Stimulated activated CD4-positive, alpha-beta T cell treated with anti-CD3 and anti-CD28 coated beads, Interleukin-2, amount 100 ng/mL, for 4 hours (primary cell): ENCODE measurements at regions not wholly inside any gene's neighbourhood (a gene's known extent, or its start where the extent isn't known, plus 50 kb on each side); places are given as distances from the start of the nearest gene placed in this dataset.
"Not testable (repeated sequence)": the region's sequence is repeated elsewhere in the genome, so short reads cannot be mapped to it uniquely, and the experiment has no call there.

Source experiments
- DNase-seq: peaks from one replicate; pipeline ENCODE4 v3.0.0-alpha.2; 2020; ENCODE audit warnings: low read depth

DNA sequence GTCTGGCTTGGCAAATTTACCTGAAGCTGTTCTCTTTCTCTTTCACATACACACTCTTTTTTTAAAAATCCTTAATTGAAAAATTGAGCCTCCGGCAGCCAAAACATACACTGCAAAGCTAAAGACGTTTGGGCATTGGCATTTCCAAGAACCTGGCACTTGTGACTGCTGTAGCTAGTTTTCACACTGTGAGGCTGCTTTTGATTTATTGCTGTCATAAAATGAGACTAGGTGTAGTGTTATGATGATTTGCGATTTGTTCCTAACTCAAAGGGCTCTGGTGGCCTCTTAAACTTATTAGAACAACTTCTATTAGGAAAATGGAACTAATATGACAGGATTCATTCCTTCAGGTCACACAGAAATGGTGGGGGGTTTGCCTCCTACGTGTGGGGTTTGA, 377.1 kb upstream of the FAR2 start:
- DNase-seq: no peak

DNA sequence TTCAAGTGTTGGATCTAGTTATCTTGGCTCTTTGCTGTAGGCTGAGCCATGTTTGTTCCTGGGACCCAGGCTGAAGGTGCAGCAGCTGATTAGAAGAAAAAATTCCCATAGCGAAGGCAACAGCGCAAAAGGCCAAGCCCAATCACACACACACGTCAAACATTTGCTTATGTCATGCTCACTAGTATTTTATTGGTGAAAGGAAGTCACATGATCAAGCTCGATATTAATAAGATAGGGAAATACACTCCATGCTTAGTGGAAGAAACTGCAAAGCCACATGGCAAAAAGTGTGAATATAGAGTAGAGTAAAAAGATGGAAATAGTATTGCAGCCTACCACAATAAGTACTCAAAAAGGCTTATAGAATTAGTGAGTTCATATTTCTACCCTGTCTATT, 373.5 kb upstream of the FAR2 start:
- DNase-seq: no peak

- no peak for DNase-seq
Observed at GRCh38 chr12:28776220-28776619, 372.9 kb upstream of the FAR2 start.

- DNase-seq: no peak
Observed at GRCh38 chr12:28776913-28777422, 372.1 kb upstream of the FAR2 start.

DNA sequence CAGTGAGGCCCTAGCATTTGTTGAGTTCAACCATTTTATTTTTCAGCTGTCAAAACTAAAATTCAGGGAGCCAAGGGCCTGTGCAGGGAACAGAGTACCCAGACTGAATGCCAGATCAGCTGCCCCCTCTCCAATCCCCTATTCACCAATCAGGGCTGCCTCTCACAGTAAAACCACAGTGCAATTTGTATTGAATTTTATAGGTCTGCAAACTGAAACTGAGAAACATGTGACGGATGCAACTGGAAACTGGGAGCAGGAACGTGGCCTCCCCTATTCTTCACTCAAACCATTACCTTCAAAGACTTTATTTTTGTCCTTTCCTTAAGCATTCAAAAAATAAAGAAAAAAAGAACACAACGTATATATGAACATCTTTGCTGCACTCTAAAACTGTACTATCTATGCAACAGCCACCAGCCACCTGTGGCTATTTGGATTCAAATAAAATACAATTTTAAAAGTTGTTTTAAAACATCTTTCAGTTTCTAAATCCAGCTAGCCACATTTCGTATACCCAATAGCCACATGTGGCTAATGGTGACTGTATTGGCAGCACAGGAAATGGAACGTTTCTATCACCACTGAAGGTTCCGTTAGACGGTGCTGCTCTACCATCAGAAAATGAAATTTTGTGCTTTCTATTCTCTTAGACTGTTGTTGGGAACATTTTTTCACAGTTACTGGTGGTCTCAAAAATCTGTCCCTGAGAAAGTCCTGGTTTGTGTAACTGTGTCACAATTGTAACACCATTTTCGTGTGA, 371.3 kb upstream of the FAR2 start:
- no peak for DNase-seq

- DNase-seq: no peak
Observed at GRCh38 chr12:28780096-28780495, 369.0 kb upstream of the FAR2 start.

- DNase-seq: no peak
Observed at GRCh38 chr12:28780960-28781359, 368.1 kb upstream of the FAR2 start.

DNA sequence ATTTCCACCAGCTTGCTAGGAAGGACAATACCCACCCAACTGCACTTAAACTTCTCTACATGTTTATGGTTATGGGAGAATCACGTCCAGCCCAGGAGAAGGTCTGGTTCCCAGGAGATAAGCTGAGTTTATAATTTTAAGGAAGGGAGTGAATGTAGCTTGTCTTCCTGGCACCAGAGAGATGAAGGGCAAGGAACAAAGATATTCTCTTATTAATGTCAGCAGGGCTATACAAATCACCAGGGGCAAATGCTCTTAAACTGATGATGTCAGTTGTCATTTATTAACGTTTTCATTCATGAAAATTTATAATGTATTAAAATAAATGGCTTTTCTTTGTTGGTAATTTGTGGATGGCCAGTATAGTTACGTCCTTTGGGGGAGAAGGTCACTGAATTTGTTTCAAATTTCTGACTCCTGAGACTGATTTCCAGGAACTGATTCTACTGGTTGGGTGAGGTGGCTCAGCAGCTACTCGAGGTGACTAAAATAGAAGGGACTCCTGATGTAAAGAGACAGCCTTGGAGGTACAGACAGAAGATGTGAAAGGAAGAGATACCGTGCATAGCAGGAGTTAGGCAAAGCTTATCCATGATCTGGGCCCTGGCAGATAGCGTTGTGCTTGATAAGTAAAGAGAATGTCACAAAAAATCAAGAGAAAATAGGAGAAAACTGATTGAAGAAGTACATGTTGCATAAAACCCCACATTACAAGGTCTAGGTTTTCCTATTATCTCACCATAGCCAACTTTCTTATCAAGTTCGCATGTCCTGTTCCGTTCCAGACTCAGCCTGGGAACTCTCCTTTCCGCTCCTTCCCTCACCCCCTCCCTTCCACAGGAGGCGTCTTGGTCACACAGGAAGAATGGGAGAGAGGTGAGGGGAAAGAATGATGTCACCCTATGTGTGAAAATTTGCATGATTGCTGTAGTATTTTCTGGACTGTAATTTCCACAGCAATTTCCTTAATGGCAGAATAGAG, 367.1 kb upstream of the FAR2 start:
- DNase-seq: no peak

- DNase-seq: no peak
Observed at GRCh38 chr12:28782812-28783211, 366.3 kb upstream of the FAR2 start.

GRCh38 chr12:28787151-28787550, 361.9 kb upstream of the FAR2 start:
- DNase-seq: no peak

GRCh38 chr12:28788256-28788655, 360.8 kb upstream of the FAR2 start:
- DNase-seq: not testable (repeated sequence)

GRCh38 chr12:28793581-28794151, 355.4 kb upstream of the FAR2 start:
- no peak for DNase-seq

DNA sequence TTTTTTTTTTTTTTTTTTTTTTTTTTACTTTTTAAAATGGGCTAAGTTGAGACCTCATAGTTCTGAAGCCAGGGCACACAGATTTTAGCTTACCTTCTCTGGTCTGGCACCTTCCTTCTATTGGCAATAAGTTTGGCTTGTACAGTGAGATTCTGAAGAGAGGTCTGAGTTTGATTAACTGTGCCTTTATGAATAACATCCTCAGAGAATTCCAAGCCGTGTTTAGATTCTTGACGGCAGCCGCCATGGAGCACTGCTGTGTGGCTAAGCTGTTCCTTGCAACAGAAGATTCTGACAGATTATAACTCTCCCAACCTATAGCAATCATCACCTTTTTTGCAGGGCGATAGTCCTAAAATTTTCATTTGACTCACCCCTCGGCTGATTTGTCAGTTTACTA, 354.9 kb upstream of the FAR2 start:
- no peak for DNase-seq

DNA sequence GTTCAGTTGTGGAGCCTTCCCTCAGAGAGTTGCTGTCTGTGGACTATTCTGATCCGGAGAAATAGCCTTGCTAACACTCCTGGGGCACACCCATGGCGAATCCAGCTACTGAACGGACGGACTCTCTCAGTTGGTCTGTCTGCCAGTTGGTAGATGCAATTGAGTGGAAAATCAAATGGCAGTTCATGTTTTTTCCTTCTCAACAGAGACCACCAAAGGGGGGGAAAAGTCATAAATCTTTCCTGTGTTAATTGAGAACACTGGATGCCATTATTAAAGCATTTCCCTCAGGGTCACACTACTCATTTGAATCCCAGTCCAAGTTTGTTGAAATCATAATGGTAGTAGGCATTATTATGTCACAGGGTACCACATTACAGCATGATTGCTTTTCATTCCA, 354.3 kb upstream of the FAR2 start:
- no peak for DNase-seq

- DNase-seq: no peak
Observed at GRCh38 chr12:28795311-28795710, 353.8 kb upstream of the FAR2 start.

GRCh38 chr12:28799348-28799747, 349.7 kb upstream of the FAR2 start:
- no peak for DNase-seq

- DNase-seq: no peak
Observed at GRCh38 chr12:28800129-28800528, 348.9 kb upstream of the FAR2 start.

GRCh38 chr12:28802706-28803438, 346.2 kb upstream of the FAR2 start:
- DNase-seq: no peak

DNA sequence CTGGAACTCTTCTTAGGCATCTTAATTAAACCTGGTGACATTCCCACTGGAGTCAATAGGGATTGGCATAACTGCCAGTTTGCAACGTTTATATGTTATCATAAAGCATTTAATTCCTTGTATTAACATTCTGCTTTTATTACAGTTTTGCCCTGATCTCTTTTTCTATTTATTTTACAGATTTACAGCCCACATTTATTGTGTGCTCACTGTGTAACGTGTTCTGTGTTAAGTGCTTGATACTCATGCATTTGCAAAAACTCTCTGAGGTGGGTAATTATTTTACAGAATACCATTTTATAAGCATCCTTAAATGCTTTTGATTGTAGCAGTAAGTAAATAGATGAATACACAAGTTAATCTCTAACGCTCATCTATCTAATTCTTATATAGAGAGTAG, 341.5 kb upstream of the FAR2 start:
- no peak for DNase-seq

GRCh38 chr12:28811457-28811856, 337.6 kb upstream of the FAR2 start:
- DNase-seq: no peak

- DNase-seq: no peak
Observed at GRCh38 chr12:28814246-28814645, 334.8 kb upstream of the FAR2 start.

DNA sequence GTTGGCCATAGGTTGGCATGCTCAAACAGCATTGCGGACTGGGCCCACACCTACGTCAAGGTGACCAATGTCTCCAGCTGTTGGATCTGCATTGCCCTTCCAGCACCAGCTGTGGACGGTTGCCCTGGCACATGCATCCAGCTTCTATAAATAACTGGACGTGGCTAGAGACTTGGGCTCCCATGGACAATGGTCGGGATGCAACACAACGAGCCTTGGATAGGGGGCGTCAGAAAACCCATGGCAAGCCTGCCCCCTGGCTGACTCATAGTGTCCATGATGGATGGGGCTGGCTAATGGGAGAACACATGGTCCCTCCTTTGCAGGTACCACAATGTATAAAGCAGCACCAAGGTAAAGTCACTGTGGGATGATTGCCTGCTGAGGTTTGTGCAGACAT, 331.6 kb upstream of the FAR2 start:
- DNase-seq: no peak
